Neural progenitor cell (in vitro differentiated cells): ENCODE measurements at regions not wholly inside any gene's neighbourhood (a gene's known extent, or its start where the extent isn't known, plus 50 kb on each side); places are given as distances from the start of the nearest gene placed in this dataset.

Experiments
- EZH2 ChIP-seq: fragments of 200-600 bp; sonication (generic); IDR thresholded peaks from 2 replicates; pipeline ENCODE4 v1.6.1; 2017; ENCODE audit warnings: antibody characterized with exemption, mild to moderate bottlenecking, moderate library complexity
- TF ChIP-seq, protein P1 (sequence below): fragments of 200-600 bp; sonication (generic); IDR thresholded peaks from 2 replicates; pipeline ENCODE4 v1.5.1; 2017; ENCODE audit warnings: antibody characterized with exemption, mild to moderate bottlenecking

- TF ChIP-seq, protein P1, sequence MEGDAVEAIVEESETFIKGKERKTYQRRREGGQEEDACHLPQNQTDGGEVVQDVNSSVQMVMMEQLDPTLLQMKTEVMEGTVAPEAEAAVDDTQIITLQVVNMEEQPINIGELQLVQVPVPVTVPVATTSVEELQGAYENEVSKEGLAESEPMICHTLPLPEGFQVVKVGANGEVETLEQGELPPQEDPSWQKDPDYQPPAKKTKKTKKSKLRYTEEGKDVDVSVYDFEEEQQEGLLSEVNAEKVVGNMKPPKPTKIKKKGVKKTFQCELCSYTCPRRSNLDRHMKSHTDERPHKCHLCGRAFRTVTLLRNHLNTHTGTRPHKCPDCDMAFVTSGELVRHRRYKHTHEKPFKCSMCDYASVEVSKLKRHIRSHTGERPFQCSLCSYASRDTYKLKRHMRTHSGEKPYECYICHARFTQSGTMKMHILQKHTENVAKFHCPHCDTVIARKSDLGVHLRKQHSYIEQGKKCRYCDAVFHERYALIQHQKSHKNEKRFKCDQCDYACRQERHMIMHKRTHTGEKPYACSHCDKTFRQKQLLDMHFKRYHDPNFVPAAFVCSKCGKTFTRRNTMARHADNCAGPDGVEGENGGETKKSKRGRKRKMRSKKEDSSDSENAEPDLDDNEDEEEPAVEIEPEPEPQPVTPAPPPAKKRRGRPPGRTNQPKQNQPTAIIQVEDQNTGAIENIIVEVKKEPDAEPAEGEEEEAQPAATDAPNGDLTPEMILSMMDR: no peak
- TF ChIP-seq EZH2: no peak
Observed at GRCh38 chr13:54368387-54368786, 1339.8 kb downstream of the OLFM4 start.
